ENCODE measurements at regions not wholly inside any gene's neighbourhood (a gene's known extent, or its start where the extent isn't known, plus 50 kb on each side); places are given as distances from the start of the nearest gene placed in this dataset.
"Not testable (repeated sequence)": the region's sequence is repeated elsewhere in the genome, so short reads cannot be mapped to it uniquely, and the experiment has no call there.

- DNase-seq, result no peak
These were observed 131.7 kb downstream of the BCL2L11 start for GRCh38 chr2:111252436-111252835.

GRCh38 chr2:111254916-111255315, 134.2 kb downstream of the BCL2L11 start:
- DNase-seq, result not testable (repeated sequence)

- DNase-seq, result not testable (repeated sequence)
These were observed 135.9 kb downstream of the BCL2L11 start for GRCh38 chr2:111256628-111257027.

GRCh38 chr2:111257607-111258006, 136.9 kb downstream of the BCL2L11 start:
- DNase-seq, result not testable (repeated sequence)

- not testable (repeated sequence) for DNase-seq
These were observed 137.6 kb downstream of the BCL2L11 start for GRCh38 chr2:111258318-111258717.

GRCh38 chr2:111262627-111263379, 142.1 kb downstream of the BCL2L11 start:
- not testable (repeated sequence) for DNase-seq

- not testable (repeated sequence) for DNase-seq
These were observed 142.8 kb downstream of the BCL2L11 start for GRCh38 chr2:111263380-111264017.

GRCh38 chr2:111264956-111265355, 144.2 kb downstream of the BCL2L11 start:
- DNase-seq, result not testable (repeated sequence)

GRCh38 chr2:111266556-111266955, 145.8 kb downstream of the BCL2L11 start:
- DNase-seq, result not testable (repeated sequence)

GRCh38 chr2:111267038-111267437, 146.3 kb downstream of the BCL2L11 start:
- not testable (repeated sequence) for DNase-seq

- DNase-seq, result not testable (repeated sequence)
These were observed 149.1 kb downstream of the BCL2L11 start for GRCh38 chr2:111269761-111270323.

- DNase-seq, result not testable (repeated sequence)
These were observed 149.9 kb downstream of the BCL2L11 start for GRCh38 chr2:111270569-111270968.

GRCh38 chr2:111271647-111272304, 151.1 kb downstream of the BCL2L11 start:
- DNase-seq, result not testable (repeated sequence)

- not testable (repeated sequence) for DNase-seq
These were observed 152.3 kb downstream of the BCL2L11 start for GRCh38 chr2:111273007-111273406.

GRCh38 chr2:111275047-111275853, 154.5 kb downstream of the BCL2L11 start:
- DNase-seq, result not testable (repeated sequence)

- DNase-seq, result not testable (repeated sequence)
These were observed 155.1 kb downstream of the BCL2L11 start for GRCh38 chr2:111275854-111276171.

GRCh38 chr2:111278133-111278532, 157.4 kb downstream of the BCL2L11 start:
- DNase-seq, result not testable (repeated sequence)

- not testable (repeated sequence) for DNase-seq
These were observed 160.1 kb downstream of the BCL2L11 start for GRCh38 chr2:111280709-111281286.

- DNase-seq, result not testable (repeated sequence)
These were observed 161.4 kb downstream of the BCL2L11 start for GRCh38 chr2:111282162-111282561.

GRCh38 chr2:111287646-111288568, 167.2 kb downstream of the BCL2L11 start:
- not testable (repeated sequence) for DNase-seq

- not testable (repeated sequence) for DNase-seq
These were observed 169.7 kb downstream of the BCL2L11 start for GRCh38 chr2:111290370-111290769.

All from NCI-H187 treated with DMSO at 0.1 percent for 48 hours (cell line).